Keratinocyte (primary cell): ENCODE measurements at regions not wholly inside any gene's neighbourhood (a gene's known extent, or its start where the extent isn't known, plus 50 kb on each side); places are given as distances from the start of the nearest gene placed in this dataset.

Experiments
- CTCF ChIP-seq, 3 experiments: IDR thresholded peaks in 1 of 3; conservative IDR thresholded peaks in 1 of 3; optimal IDR thresholded peaks in 1 of 3; 2 replicates in 2 of 3; 3 replicates in 1 of 3; pipeline versions ENCODE3 to v1.5.1; 2011; ENCODE audit warnings: low read length in 3 of 3, mild to moderate bottlenecking in 3 of 3, moderate library complexity in 2 of 3, control low read depth in 1 of 3, inconsistent platforms in 1 of 3; ENCODE audit not compliant: insufficient read depth in 2 of 3; ENCODE audit errors: extremely low read depth in 1 of 3
- EZH2 ChIP-seq: IDR thresholded peaks from one replicate; pipeline ENCODE4 v1.6.1; 2012; ENCODE audit warnings: inconsistent platforms, mild to moderate bottlenecking, low read length, moderate library complexity

- TF ChIP-seq CTCF (optimal IDR thresholded peaks at IDR 0.05 in 1 of 3, IDR thresholded peaks at IDR 0.05 in 1 of 3, conservative IDR thresholded peaks at IDR 0.05 in 1 of 3; ENCODE audit: extremely low read depth in 1 of 3, insufficient read depth in 2 of 3, low read length in 3 of 3) (no peak), EZH2 (no peak)
Measured at GRCh38 chr5:16326137-16326536, 139.5 kb downstream of the ZNF622 start.
